ENCODE measurements at regions not wholly inside any gene's neighbourhood (a gene's known extent, or its start where the extent isn't known, plus 50 kb on each side); places are given as distances from the start of the nearest gene placed in this dataset.

DNA sequence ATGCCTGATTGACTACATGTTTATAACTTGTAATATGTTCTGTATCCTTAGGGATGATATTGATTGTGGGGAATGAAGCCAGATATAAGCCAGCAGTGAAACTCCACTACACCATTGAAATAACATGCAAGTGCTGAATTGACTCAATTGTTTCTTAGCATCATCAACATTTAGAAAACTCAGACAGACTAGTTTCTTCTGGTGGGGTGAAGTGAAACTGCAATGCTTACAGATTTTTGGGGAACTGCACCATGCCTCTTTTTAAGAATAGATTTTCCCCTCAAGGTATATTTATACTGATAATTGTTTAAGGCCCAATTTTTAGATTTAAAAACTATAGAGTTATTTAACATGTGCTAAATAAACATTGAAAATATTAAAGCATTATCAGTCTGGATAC lies 1044.6 kb upstream of the EYS start (continued):
- TF ChIP-seq POLR2A (IDR thresholded peaks at IDR 0.05; ENCODE audit: control extremely low read depth in 1 of 2, low read depth in 2 of 2, low read length in 2 of 2) (no peak), RFX5 (IDR thresholded peaks at IDR 0.05; ENCODE audit: borderline replicate concordance, low read depth, low read length) (no peak)
- TF ChIP-seq, protein P1, sequence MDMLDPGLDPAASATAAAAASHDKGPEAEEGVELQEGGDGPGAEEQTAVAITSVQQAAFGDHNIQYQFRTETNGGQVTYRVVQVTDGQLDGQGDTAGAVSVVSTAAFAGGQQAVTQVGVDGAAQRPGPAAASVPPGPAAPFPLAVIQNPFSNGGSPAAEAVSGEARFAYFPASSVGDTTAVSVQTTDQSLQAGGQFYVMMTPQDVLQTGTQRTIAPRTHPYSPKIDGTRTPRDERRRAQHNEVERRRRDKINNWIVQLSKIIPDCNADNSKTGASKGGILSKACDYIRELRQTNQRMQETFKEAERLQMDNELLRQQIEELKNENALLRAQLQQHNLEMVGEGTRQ (IDR thresholded peaks at IDR 0.05; ENCODE audit: low read length), result no peak

Data from H1 (cell line).